Osteoblast (primary cell): ENCODE measurements at regions not wholly inside any gene's neighbourhood (a gene's known extent, or its start where the extent isn't known, plus 50 kb on each side); places are given as distances from the start of the nearest gene placed in this dataset.

Experiments used
- DNase-seq: peaks from one replicate; pipeline ENCODE4 v3.0.0; 2011; ENCODE audit warnings: low spot score, mixed read lengths; ENCODE audit not compliant: insufficient read length; ENCODE audit errors: missing footprints
- H2AFZ ChIP-seq: 2 replicates; pipeline ENCODE4 v1.6.0; 2011; ENCODE audit warnings: mild to moderate bottlenecking, low read length
- H3K27ac ChIP-seq: 2 replicates; pipeline ENCODE4 v1.5.1; 2011; ENCODE audit warnings: mild to moderate bottlenecking, low read depth, low read length, moderate library complexity
- H3K27me3 ChIP-seq: 2 replicates; pipeline ENCODE4 v1.6.0; 2012; ENCODE audit warnings: mild to moderate bottlenecking, control low read depth, inconsistent platforms, low read length, moderate library complexity; ENCODE audit not compliant: insufficient read depth
- H3K36me3 ChIP-seq: 2 replicates; pipeline ENCODE4 v1.5.1; 2011; ENCODE audit warnings: mild to moderate bottlenecking, low read length, control low read depth, moderate library complexity; ENCODE audit not compliant: insufficient read depth
- H3K4me1 ChIP-seq: 2 replicates; pipeline ENCODE4 v1.5.1; 2011; ENCODE audit warnings: mild to moderate bottlenecking, low read length, control low read depth, moderate library complexity; ENCODE audit not compliant: insufficient read depth
- H3K4me2 ChIP-seq: 2 replicates; pipeline ENCODE4 v1.6.0; 2011; ENCODE audit warnings: mild to moderate bottlenecking, low read length; ENCODE audit not compliant: insufficient read depth
- H3K4me3 ChIP-seq: fragments of 200-600 bp; sonication (generic); 3 replicates; pipeline ENCODE4 v1.5.1; 2012; ENCODE audit warnings: mild to moderate bottlenecking, low read length, inconsistent platforms; ENCODE audit not compliant: insufficient read depth
- H3K79me2 ChIP-seq: 2 replicates; pipeline ENCODE4 v1.6.0; 2012; ENCODE audit warnings: mild to moderate bottlenecking, low read length, control low read depth, inconsistent platforms; ENCODE audit not compliant: insufficient read depth
- H3K9me3 ChIP-seq: 2 replicates; pipeline ENCODE4 v1.5.1; 2011; ENCODE audit warnings: low read depth, low read length, control low read depth
- H4K20me1 ChIP-seq: 2 replicates; pipeline ENCODE4 v1.6.0; 2012; ENCODE audit warnings: mild to moderate bottlenecking, low read length, control low read depth; ENCODE audit not compliant: insufficient read depth
- CTCF ChIP-seq: IDR thresholded peaks from 2 replicates; pipeline ENCODE4 v1.5.1; 2011; ENCODE audit warnings: mild to moderate bottlenecking, low read depth, low read length, moderate library complexity; ENCODE audit errors: extremely low read depth

GRCh38 chr6:148620579-148621298 lies 126.1 kb upstream of the UST start:
- Histone ChIP-seq H3K27ac (no peak overlapping the region), H3K27me3 (no peaks in the 10 kb centered on the region), H3K4me3 (no peak overlapping the region), H3K79me2 (no peaks in the 10 kb centered on the region), H3K9me3 (no peaks in the 10 kb centered on the region), H4K20me1 (no peaks in the 10 kb centered on the region), H3K4me2 (no peak overlapping the region), H3K4me1 (peaks cover 4% of the 10 kb centered on the region), H2AFZ (no peak overlapping the region), H3K36me3 (no peaks in the 10 kb centered on the region)
- no peak for DNase-seq
- TF ChIP-seq CTCF = no peak

- no peaks in the 10 kb centered on the region for H3K9me3 ChIP-seq
- no peak for TF ChIP-seq CTCF
- H3K27ac ChIP-seq = no peak overlapping the region
- no peaks in the 10 kb centered on the region for H3K79me2 ChIP-seq
- no peak overlapping the region for H2AFZ ChIP-seq
- no peak for DNase-seq
- H3K4me3 ChIP-seq = no peak overlapping the region
- H3K4me2 ChIP-seq = no peak overlapping the region
- H4K20me1 ChIP-seq = no peaks in the 10 kb centered on the region
- peaks cover 13% of the 10 kb centered on the region for H3K4me1 ChIP-seq
- no peaks in the 10 kb centered on the region for H3K27me3 ChIP-seq
- no peaks in the 10 kb centered on the region for H3K36me3 ChIP-seq
Observed at GRCh38 chr6:148625609-148626008, 121.2 kb upstream of the UST start.

GRCh38 chr6:148628251-148628650 lies 118.6 kb upstream of the UST start:
- H3K4me1 ChIP-seq = peaks cover 13% of the 10 kb centered on the region
- no peaks in the 10 kb centered on the region for H3K27me3 ChIP-seq
- DNase-seq = no peak
- no peak overlapping the region for H3K4me2 ChIP-seq
- H3K36me3 ChIP-seq = no peaks in the 10 kb centered on the region
- no peak overlapping the region for H3K4me3 ChIP-seq
- no peak for TF ChIP-seq CTCF
- H3K79me2 ChIP-seq = no peaks in the 10 kb centered on the region
- no peak overlapping the region for H3K27ac ChIP-seq
- H3K9me3 ChIP-seq = no peaks in the 10 kb centered on the region
- H2AFZ ChIP-seq = no peak overlapping the region
- H4K20me1 ChIP-seq = no peaks in the 10 kb centered on the region

GRCh38 chr6:148629181-148629580 lies 117.6 kb upstream of the UST start:
- no peaks in the 10 kb centered on the region for H3K9me3 ChIP-seq
- H3K4me2 ChIP-seq = peak overlapping the region; percentile 20
- H3K27me3 ChIP-seq = no peaks in the 10 kb centered on the region
- peak; percentile 92 for DNase-seq
- no peaks in the 10 kb centered on the region for H4K20me1 ChIP-seq
- H3K4me1 ChIP-seq = peaks cover 13% of the 10 kb centered on the region
- H3K27ac ChIP-seq = no peak overlapping the region
- no peaks in the 10 kb centered on the region for H3K36me3 ChIP-seq
- H2AFZ ChIP-seq = no peak overlapping the region
- no peak overlapping the region for H3K4me3 ChIP-seq
- no peak for TF ChIP-seq CTCF
- H3K79me2 ChIP-seq = no peaks in the 10 kb centered on the region
